ENCODE measurements at regions not wholly inside any gene's neighbourhood (a gene's known extent, or its start where the extent isn't known, plus 50 kb on each side); places are given as distances from the start of the nearest gene placed in this dataset.

- Histone ChIP-seq H3K4me3 (ENCODE audit: low read depth in 1 of 2, low read length in 2 of 2) (no peak overlapping the region), H3K9ac (ENCODE audit: low read depth in 1 of 2, low read length in 2 of 2) (no peak overlapping the region), H3K36me3 (ENCODE audit: control insufficient read depth in 1 of 2, insufficient read depth in 2 of 2, low read length in 2 of 2) (no peaks in the 10 kb centered on the region), H3K4me1 (ENCODE audit: control insufficient read depth in 1 of 2, insufficient read depth in 2 of 2, low read length in 2 of 2) (peaks cover 3 to 7% of the 10 kb centered on the region in 2 donors), H3K9me3 (ENCODE audit: control insufficient read depth in 1 of 2, low read length in 2 of 2) (no peaks in the 10 kb centered on the region), H3K27me3 (ENCODE audit: control insufficient read depth in 1 of 2, insufficient read depth in 2 of 2, low read length in 2 of 2) (no peaks in the 10 kb centered on the region), H3K27ac (ENCODE audit: low read depth, low read length) (no peak overlapping the region)
Observed at GRCh38 chr1:238319957-238320356, 429.2 kb upstream of the ZP4 start.

- Histone ChIP-seq H3K27me3 (ENCODE audit: control insufficient read depth in 1 of 2, insufficient read depth in 2 of 2, low read length in 2 of 2) (no peaks in the 10 kb centered on the region), H3K4me1 (ENCODE audit: control insufficient read depth in 1 of 2, insufficient read depth in 2 of 2, low read length in 2 of 2) (peaks cover 0 to 7% of the 10 kb centered on the region in 2 donors), H3K36me3 (ENCODE audit: control insufficient read depth in 1 of 2, insufficient read depth in 2 of 2, low read length in 2 of 2) (no peaks in the 10 kb centered on the region), H3K4me3 (ENCODE audit: low read depth in 1 of 2, low read length in 2 of 2) (no peak overlapping the region), H3K9me3 (ENCODE audit: control insufficient read depth in 1 of 2, low read length in 2 of 2) (no peaks in the 10 kb centered on the region), H3K9ac (ENCODE audit: low read depth in 1 of 2, low read length in 2 of 2) (no peak overlapping the region), H3K27ac (ENCODE audit: low read depth, low read length) (no peak overlapping the region)
Observed at GRCh38 chr1:238318294-238319110, 427.8 kb upstream of the ZP4 start.

GRCh38 chr1:238312969-238313368 lies 422.2 kb upstream of the ZP4 start:
- Histone ChIP-seq H3K27me3 (ENCODE audit: control insufficient read depth in 1 of 2, insufficient read depth in 2 of 2, low read length in 2 of 2) (no peaks in the 10 kb centered on the region), H3K9me3 (ENCODE audit: control insufficient read depth in 1 of 2, low read length in 2 of 2) (no peaks in the 10 kb centered on the region), H3K9ac (ENCODE audit: low read depth in 1 of 2, low read length in 2 of 2) (no peak overlapping the region), H3K36me3 (ENCODE audit: control insufficient read depth in 1 of 2, insufficient read depth in 2 of 2, low read length in 2 of 2) (no peaks in the 10 kb centered on the region), H3K4me3 (ENCODE audit: low read depth in 1 of 2, low read length in 2 of 2) (no peak overlapping the region), H3K4me1 (ENCODE audit: control insufficient read depth in 1 of 2, insufficient read depth in 2 of 2, low read length in 2 of 2) (no peaks in the 10 kb centered on the region), H3K27ac (ENCODE audit: low read depth, low read length) (no peak overlapping the region)

- Histone ChIP-seq H3K4me1 (ENCODE audit: control insufficient read depth in 1 of 2, insufficient read depth in 2 of 2, low read length in 2 of 2) (no peaks in the 10 kb centered on the region), H3K9ac (ENCODE audit: low read depth in 1 of 2, low read length in 2 of 2) (no peak overlapping the region), H3K27ac (ENCODE audit: low read depth, low read length) (no peak overlapping the region), H3K27me3 (ENCODE audit: control insufficient read depth in 1 of 2, insufficient read depth in 2 of 2, low read length in 2 of 2) (no peaks in the 10 kb centered on the region), H3K9me3 (ENCODE audit: control insufficient read depth in 1 of 2, low read length in 2 of 2) (no peaks in the 10 kb centered on the region), H3K36me3 (ENCODE audit: control insufficient read depth in 1 of 2, insufficient read depth in 2 of 2, low read length in 2 of 2) (no peaks in the 10 kb centered on the region), H3K4me3 (ENCODE audit: low read depth in 1 of 2, low read length in 2 of 2) (no peak overlapping the region)
Observed at GRCh38 chr1:238306411-238306810, 415.7 kb upstream of the ZP4 start.

- peaks cover 0 to 2% of the 10 kb centered on the region in 2 donors for H3K9me3 ChIP-seq (ENCODE audit: control insufficient read depth in 1 of 2, low read length in 2 of 2)
- H3K27me3 ChIP-seq (ENCODE audit: control insufficient read depth in 1 of 2, insufficient read depth in 2 of 2, low read length in 2 of 2): no peaks in the 10 kb centered on the region
- no peak overlapping the region for H3K9ac ChIP-seq (ENCODE audit: low read depth in 1 of 2, low read length in 2 of 2)
- H3K4me3 ChIP-seq (ENCODE audit: low read depth in 1 of 2, low read length in 2 of 2): no peak overlapping the region
- no peaks in the 10 kb centered on the region for H3K4me1 ChIP-seq (ENCODE audit: control insufficient read depth in 1 of 2, insufficient read depth in 2 of 2, low read length in 2 of 2)
- H3K27ac ChIP-seq (ENCODE audit: low read depth, low read length): no peak overlapping the region
- no peaks in the 10 kb centered on the region for H3K36me3 ChIP-seq (ENCODE audit: control insufficient read depth in 1 of 2, insufficient read depth in 2 of 2, low read length in 2 of 2)
Observed at GRCh38 chr1:238302646-238303045, 411.9 kb upstream of the ZP4 start.

- Histone ChIP-seq H3K9me3 (ENCODE audit: control insufficient read depth in 1 of 2, low read length in 2 of 2) (peaks cover 0 to 2% of the 10 kb centered on the region in 2 donors), H3K4me3 (ENCODE audit: low read depth in 1 of 2, low read length in 2 of 2) (no peak overlapping the region), H3K9ac (ENCODE audit: low read depth in 1 of 2, low read length in 2 of 2) (no peak overlapping the region), H3K36me3 (ENCODE audit: control insufficient read depth in 1 of 2, insufficient read depth in 2 of 2, low read length in 2 of 2) (no peaks in the 10 kb centered on the region), H3K27ac (ENCODE audit: low read depth, low read length) (no peak overlapping the region), H3K27me3 (ENCODE audit: control insufficient read depth in 1 of 2, insufficient read depth in 2 of 2, low read length in 2 of 2) (no peaks in the 10 kb centered on the region), H3K4me1 (ENCODE audit: control insufficient read depth in 1 of 2, insufficient read depth in 2 of 2, low read length in 2 of 2) (no peaks in the 10 kb centered on the region)
Observed at GRCh38 chr1:238296371-238296770, 405.6 kb upstream of the ZP4 start.

GRCh38 chr1:238293075-238293474 lies 402.4 kb upstream of the ZP4 start:
- no peak overlapping the region for H3K27ac ChIP-seq (ENCODE audit: low read depth, low read length)
- H3K9me3 ChIP-seq (ENCODE audit: control insufficient read depth in 1 of 2, low read length in 2 of 2): peaks cover 0 to 2% of the 10 kb centered on the region in 2 donors
- H3K27me3 ChIP-seq (ENCODE audit: control insufficient read depth in 1 of 2, insufficient read depth in 2 of 2, low read length in 2 of 2): no peaks in the 10 kb centered on the region
- no peaks in the 10 kb centered on the region for H3K36me3 ChIP-seq (ENCODE audit: control insufficient read depth in 1 of 2, insufficient read depth in 2 of 2, low read length in 2 of 2)
- no peaks in the 10 kb centered on the region for H3K4me1 ChIP-seq (ENCODE audit: control insufficient read depth in 1 of 2, insufficient read depth in 2 of 2, low read length in 2 of 2)
- no peak overlapping the region for H3K9ac ChIP-seq (ENCODE audit: low read depth in 1 of 2, low read length in 2 of 2)
- H3K4me3 ChIP-seq (ENCODE audit: low read depth in 1 of 2, low read length in 2 of 2): no peak overlapping the region

GRCh38 chr1:238281418-238281817 lies 390.7 kb upstream of the ZP4 start:
- H3K27ac ChIP-seq (ENCODE audit: low read depth, low read length): no peak overlapping the region
- no peaks in the 10 kb centered on the region for H3K4me1 ChIP-seq (ENCODE audit: control insufficient read depth in 1 of 2, insufficient read depth in 2 of 2, low read length in 2 of 2)
- no peaks in the 10 kb centered on the region for H3K27me3 ChIP-seq (ENCODE audit: control insufficient read depth in 1 of 2, insufficient read depth in 2 of 2, low read length in 2 of 2)
- H3K9ac ChIP-seq (ENCODE audit: low read depth in 1 of 2, low read length in 2 of 2): no peak overlapping the region
- no peaks in the 10 kb centered on the region for H3K9me3 ChIP-seq (ENCODE audit: control insufficient read depth in 1 of 2, low read length in 2 of 2)
- H3K4me3 ChIP-seq (ENCODE audit: low read depth in 1 of 2, low read length in 2 of 2): no peak overlapping the region
- no peaks in the 10 kb centered on the region for H3K36me3 ChIP-seq (ENCODE audit: control insufficient read depth in 1 of 2, insufficient read depth in 2 of 2, low read length in 2 of 2)

GRCh38 chr1:238279694-238280380 lies 389.1 kb upstream of the ZP4 start:
- Histone ChIP-seq H3K27me3 (ENCODE audit: control insufficient read depth in 1 of 2, insufficient read depth in 2 of 2, low read length in 2 of 2) (no peaks in the 10 kb centered on the region), H3K9me3 (ENCODE audit: control insufficient read depth in 1 of 2, low read length in 2 of 2) (no peaks in the 10 kb centered on the region), H3K36me3 (ENCODE audit: control insufficient read depth in 1 of 2, insufficient read depth in 2 of 2, low read length in 2 of 2) (no peaks in the 10 kb centered on the region), H3K27ac (ENCODE audit: low read depth, low read length) (no peak overlapping the region), H3K4me1 (ENCODE audit: control insufficient read depth in 1 of 2, insufficient read depth in 2 of 2, low read length in 2 of 2) (no peaks in the 10 kb centered on the region), H3K4me3 (ENCODE audit: low read depth in 1 of 2, low read length in 2 of 2) (no peak overlapping the region), H3K9ac (ENCODE audit: low read depth in 1 of 2, low read length in 2 of 2) (no peak overlapping the region)

- Histone ChIP-seq H3K27ac (ENCODE audit: low read depth, low read length) (no peak overlapping the region), H3K36me3 (ENCODE audit: control insufficient read depth in 1 of 2, insufficient read depth in 2 of 2, low read length in 2 of 2) (no peaks in the 10 kb centered on the region), H3K9ac (ENCODE audit: low read depth in 1 of 2, low read length in 2 of 2) (no peak overlapping the region), H3K9me3 (ENCODE audit: control insufficient read depth in 1 of 2, low read length in 2 of 2) (no peaks in the 10 kb centered on the region), H3K4me3 (ENCODE audit: low read depth in 1 of 2, low read length in 2 of 2) (no peak overlapping the region), H3K27me3 (ENCODE audit: control insufficient read depth in 1 of 2, insufficient read depth in 2 of 2, low read length in 2 of 2) (no peaks in the 10 kb centered on the region), H3K4me1 (ENCODE audit: control insufficient read depth in 1 of 2, insufficient read depth in 2 of 2, low read length in 2 of 2) (no peaks in the 10 kb centered on the region)
Observed at GRCh38 chr1:238272145-238272544, 381.4 kb upstream of the ZP4 start.
